BLaER1 treated with 17β-estradiol and CSF1 and Interleukin-3, amounts not matched to agents 10 nM and 100 nM (cell line): ENCODE measurements at regions not wholly inside any gene's neighbourhood (a gene's known extent, or its start where the extent isn't known, plus 50 kb on each side); places are given as distances from the start of the nearest gene placed in this dataset.

Source experiments
- H3K27ac ChIP-seq, 11 experiments: shearing (Covaris generic); formaldehyde crosslinking; 2 replicates each; pipeline ENCODE4 v1.8.1; 2022
- H3K27me3 ChIP-seq, 11 experiments: shearing (Covaris generic); formaldehyde crosslinking; 2 replicates each; pipeline ENCODE4 v1.8.1; 2022
- H3K36me3 ChIP-seq, 11 experiments: shearing (Covaris generic); formaldehyde crosslinking; 2 replicates each; pipeline ENCODE4 v1.8.1; 2022
- H3K4me1 ChIP-seq, 10 experiments: shearing (Covaris generic); formaldehyde crosslinking; 2 replicates each; pipeline ENCODE4 v1.8.1; 2022
- H3K4me2 ChIP-seq, 11 experiments: shearing (Covaris generic); formaldehyde crosslinking; 2 replicates each; pipeline ENCODE4 v1.8.1; 2022
- H3K4me3 ChIP-seq, 10 experiments: shearing (Covaris generic); formaldehyde crosslinking; 2 replicates each; pipeline ENCODE4 v1.8.1; 2022
- H3K9ac ChIP-seq, 11 experiments: shearing (Covaris generic); formaldehyde crosslinking; 2 replicates each; pipeline ENCODE4 v1.8.1; 2022
- H3K9me3 ChIP-seq, 11 experiments: shearing (Covaris generic); formaldehyde crosslinking; replicated peaks in 1 of 11; 2 replicates each; pipeline ENCODE4 v1.8.1; 2022
- H4K20me1 ChIP-seq, 11 experiments: shearing (Covaris generic); formaldehyde crosslinking; 2 replicates each; pipeline ENCODE4 v1.8.1; 2022
- Cebpa-rat ChIP-seq, 11 experiments: shearing (Covaris generic); IDR thresholded peaks; 2 replicates each; pipeline ENCODE4 v1.8.1; 2022

DNA sequence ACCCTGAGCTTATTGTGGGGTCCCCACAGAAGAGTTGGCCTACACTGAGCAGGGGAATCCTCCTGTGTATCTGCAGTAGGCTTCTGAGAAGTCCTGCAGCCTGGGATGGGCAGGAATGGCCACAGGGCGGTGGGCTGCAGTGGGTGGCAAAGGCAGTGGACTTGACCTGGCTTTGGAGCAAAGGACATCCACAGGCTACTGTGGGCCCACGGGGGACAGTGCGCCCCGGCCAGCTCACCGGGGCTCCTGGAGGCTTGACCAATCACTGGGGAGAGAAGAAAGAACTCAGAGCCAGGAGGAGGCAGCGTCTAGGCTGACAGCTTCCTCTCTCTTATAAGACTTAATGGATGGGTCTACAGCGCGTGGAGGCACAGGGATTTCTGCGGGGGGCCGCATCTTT lies 488.8 kb upstream of the MGMT start:
- Histone ChIP-seq H4K20me1 (no peaks in the 10 kb centered on the region), H3K4me3 (no peak overlapping the region), H3K4me1 (no peaks in the 10 kb centered on the region), H3K9ac (no peak overlapping the region), H3K27me3 (peaks cover 0 to 14% (median 0%) of the 10 kb centered on the region in 11 experiments; a peak in 3 of 22 replicates), H3K4me2 (no peak overlapping the region), H3K36me3 (no peaks in the 10 kb centered on the region), H3K27ac (no peak overlapping the region), H3K9me3 (peaks cover 0 to 8% (median 0%) of the 10 kb centered on the region in 11 experiments; a peak in 6 of 22 replicates)
- no peak for TF ChIP-seq Cebpa-rat (IDR thresholded peaks at IDR 0.05)

- Histone ChIP-seq H3K9ac (no peak overlapping the region), H3K27ac (no peak overlapping the region), H3K27me3 (peaks cover 0 to 2% (median 0%) of the 10 kb centered on the region in 11 experiments; a peak in 2 of 22 replicates), H3K36me3 (no peaks in the 10 kb centered on the region), H3K9me3 (peaks cover 0 to 8% (median 0%) of the 10 kb centered on the region in 11 experiments; a peak in 6 of 22 replicates), H4K20me1 (no peaks in the 10 kb centered on the region), H3K4me2 (no peak overlapping the region), H3K4me3 (no peak overlapping the region), H3K4me1 (no peaks in the 10 kb centered on the region)
- no peak for TF ChIP-seq Cebpa-rat (IDR thresholded peaks at IDR 0.05)
Observed at GRCh38 chr10:128979405-128979804, 487.6 kb upstream of the MGMT start.

DNA sequence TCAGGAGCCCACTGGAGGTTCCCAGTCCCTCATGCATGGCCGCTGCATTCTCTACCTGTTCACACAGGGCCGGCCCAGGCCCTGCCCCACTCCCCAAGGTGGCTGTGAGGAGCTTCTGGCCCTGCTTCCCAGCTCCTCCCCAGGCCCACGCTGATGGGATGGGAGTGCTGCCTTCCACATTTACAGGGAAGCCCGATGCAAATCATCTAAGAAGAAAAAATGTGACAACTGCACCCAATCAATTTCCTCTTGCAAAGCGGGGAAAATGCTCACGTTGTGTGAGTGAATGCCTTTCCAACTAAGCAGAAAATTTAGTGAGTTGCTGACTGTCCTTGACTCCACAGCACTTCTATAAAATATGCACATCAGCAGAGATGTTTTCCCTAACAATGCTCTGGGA lies 485.8 kb upstream of the MGMT start:
- Histone ChIP-seq H3K27me3 (no peaks in the 10 kb centered on the region), H3K4me1 (no peaks in the 10 kb centered on the region), H3K4me2 (no peak overlapping the region), H3K4me3 (no peak overlapping the region), H3K9me3 (peaks cover 0 to 8% (median 0%) of the 10 kb centered on the region in 11 experiments; a peak in 6 of 22 replicates), H3K36me3 (no peaks in the 10 kb centered on the region), H3K9ac (no peak overlapping the region), H3K27ac (no peak overlapping the region), H4K20me1 (no peaks in the 10 kb centered on the region)
- no peak for TF ChIP-seq Cebpa-rat (IDR thresholded peaks at IDR 0.05)

DNA sequence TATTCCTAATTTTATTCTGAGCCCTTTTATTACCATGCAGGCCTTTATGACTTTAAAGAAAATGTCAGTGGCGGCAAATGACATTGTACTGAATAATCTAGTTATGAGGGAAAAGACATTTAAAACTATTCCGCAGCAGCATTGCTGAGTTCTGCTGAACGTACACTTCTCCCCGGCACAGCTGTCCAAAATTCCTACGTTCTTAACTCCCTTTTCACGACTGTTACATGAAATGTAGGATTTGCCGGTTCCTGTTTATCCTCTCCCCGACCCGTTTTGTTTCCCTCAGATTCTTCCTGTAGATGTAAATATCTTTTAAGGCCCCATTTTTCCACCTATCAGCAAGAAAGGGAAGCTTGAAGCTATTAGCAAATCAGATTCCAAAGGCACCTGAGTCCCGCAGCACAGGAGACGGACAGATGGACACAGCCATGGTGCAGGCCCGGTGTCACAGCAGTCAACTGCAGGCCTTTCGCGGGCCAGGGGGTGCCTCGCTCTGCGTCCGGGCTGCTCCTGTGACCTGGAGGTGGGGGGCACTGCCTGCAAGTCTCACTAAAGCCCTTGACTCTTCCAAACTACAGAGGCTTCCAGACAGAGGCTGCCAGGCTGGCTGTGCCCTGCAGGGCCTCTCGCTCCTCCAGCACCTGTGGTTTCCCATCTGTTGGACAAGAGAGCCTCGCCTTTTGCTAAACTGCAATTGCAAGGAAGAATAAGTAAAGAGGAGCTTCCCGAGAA lies 485.0 kb upstream of the MGMT start:
- H4K20me1 ChIP-seq, result no peaks in the 10 kb centered on the region
- peaks cover 0 to 8% (median 0%) of the 10 kb centered on the region in 11 experiments; a peak in 6 of 22 replicates for H3K9me3 ChIP-seq
- TF ChIP-seq Cebpa-rat (IDR thresholded peaks at IDR 0.05), result no peak
- H3K4me3 ChIP-seq, result no peak overlapping the region
- H3K9ac ChIP-seq, result no peak overlapping the region
- no peak overlapping the region for H3K27ac ChIP-seq
- no peaks in the 10 kb centered on the region for H3K4me1 ChIP-seq
- H3K4me2 ChIP-seq, result no peak overlapping the region
- H3K36me3 ChIP-seq, result no peaks in the 10 kb centered on the region
- H3K27me3 ChIP-seq, result no peaks in the 10 kb centered on the region

- Histone ChIP-seq H3K27me3 (no peaks in the 10 kb centered on the region), H3K9ac (no peak overlapping the region), H3K36me3 (no peaks in the 10 kb centered on the region), H3K4me2 (no peak overlapping the region), H3K9me3 (peaks cover 0 to 8% (median 0%) of the 10 kb centered on the region in 11 experiments; a peak in 6 of 22 replicates), H3K4me3 (no peak overlapping the region), H3K4me1 (no peaks in the 10 kb centered on the region), H4K20me1 (no peaks in the 10 kb centered on the region), H3K27ac (no peak overlapping the region)
- no peak for TF ChIP-seq Cebpa-rat (IDR thresholded peaks at IDR 0.05)
Observed at GRCh38 chr10:128982616-128982915, 484.5 kb upstream of the MGMT start.

DNA sequence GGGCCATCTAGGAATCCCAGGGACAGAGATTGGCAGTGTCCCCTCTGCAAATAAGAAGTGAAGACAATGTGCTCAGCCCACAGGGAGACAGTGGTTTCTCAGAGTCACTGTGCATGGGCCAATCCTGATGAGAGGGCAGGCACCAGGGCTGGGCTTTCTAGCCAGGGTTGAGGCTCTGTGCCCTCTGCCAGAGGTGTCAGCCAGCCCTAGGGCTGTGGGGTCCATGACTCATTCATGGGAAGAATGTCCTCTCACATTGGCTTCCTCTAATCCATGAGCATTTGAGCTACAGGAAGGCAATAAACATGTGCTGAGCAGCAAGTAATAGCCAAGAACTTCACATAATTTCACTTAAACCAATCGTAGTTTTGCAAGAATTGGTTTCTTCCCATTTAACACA lies 482.0 kb upstream of the MGMT start:
- Histone ChIP-seq H3K36me3 (no peaks in the 10 kb centered on the region), H3K27me3 (no peaks in the 10 kb centered on the region), H3K4me3 (no peak overlapping the region), H3K9me3 (peaks cover 0 to 10% (median 0%) of the 10 kb centered on the region in 11 experiments; a peak in 6 of 22 replicates), H3K27ac (no peak overlapping the region), H3K4me2 (no peak overlapping the region), H3K9ac (no peak overlapping the region), H3K4me1 (no peaks in the 10 kb centered on the region), H4K20me1 (no peaks in the 10 kb centered on the region)
- TF ChIP-seq Cebpa-rat (IDR thresholded peaks at IDR 0.05), result no peak

DNA sequence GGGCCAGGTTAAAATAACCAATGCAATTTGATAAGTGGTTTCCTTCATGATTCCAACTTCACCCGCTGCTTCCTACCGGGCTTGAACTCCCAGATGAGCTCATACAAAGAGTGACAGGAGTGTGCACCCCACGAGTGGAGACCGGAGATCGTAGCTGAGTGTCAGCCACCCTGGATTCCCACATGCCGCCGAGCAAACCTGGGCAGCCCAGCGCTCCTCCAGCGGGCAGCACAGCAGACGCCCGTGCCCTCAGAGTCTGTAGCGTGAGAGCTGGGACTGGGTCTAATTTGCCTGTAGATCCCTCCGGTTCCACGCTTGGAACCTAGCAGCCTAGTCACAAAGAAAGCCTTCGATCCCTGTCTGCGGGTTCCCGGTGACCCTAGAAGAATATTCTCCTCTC lies 476.1 kb upstream of the MGMT start:
- no peak overlapping the region for H3K27ac ChIP-seq

GRCh38 chr10:128992770-128993169 lies 474.3 kb upstream of the MGMT start:
- H3K9me3 ChIP-seq, result 0 out of 22 replicates have a peak, but pooled peaks cover 0 to 4% (median 0%) of the 10 kb centered on the region in 11 experiments
- H3K27me3 ChIP-seq, result no peaks in the 10 kb centered on the region
- peaks cover 6 to 49% (median 33%) of the 10 kb centered on the region in 10 experiments; a peak in 19 of 20 replicates for H3K4me1 ChIP-seq
- peak overlapping the region in 5 of 11 experiments; percentile 68 to 89 (median 74); a peak in 6 of 22 replicates for H3K4me2 ChIP-seq
- H3K36me3 ChIP-seq, result no peaks in the 10 kb centered on the region
- no peak overlapping the region for H3K9ac ChIP-seq
- no peak for TF ChIP-seq Cebpa-rat (IDR thresholded peaks at IDR 0.05)
- no peaks in the 10 kb centered on the region for H4K20me1 ChIP-seq
- H3K4me3 ChIP-seq, result no peak overlapping the region
- H3K27ac ChIP-seq, result no peak overlapping the region

More for the DNA sequence above, 476.1 kb upstream of the MGMT start:
- Histone ChIP-seq H3K4me2 (no peak overlapping the region), H3K4me1 (peaks cover 6 to 44% (median 29%) of the 10 kb centered on the region in 10 experiments; a peak in 19 of 20 replicates), H4K20me1 (no peaks in the 10 kb centered on the region), H3K4me3 (no peak overlapping the region), H3K9ac (no peak overlapping the region), H3K27me3 (no peaks in the 10 kb centered on the region), H3K36me3 (no peaks in the 10 kb centered on the region), H3K9me3 (0 out of 22 replicates have a peak, but pooled peaks cover 0 to 10% (median 0%) of the 10 kb centered on the region in 11 experiments)
- no peak for TF ChIP-seq Cebpa-rat (IDR thresholded peaks at IDR 0.05)

GRCh38 chr10:128993443-128993842 lies 473.6 kb upstream of the MGMT start:
- Histone ChIP-seq H3K27ac (peak overlapping the region in 1 of 11 experiments; percentile 9; a peak in 1 of 22 replicates), H4K20me1 (no peaks in the 10 kb centered on the region), H3K9me3 (no peaks in the 10 kb centered on the region), H3K9ac (no peak overlapping the region), H3K4me2 (peak overlapping the region in 10 of 11 experiments; percentile 47 to 89 (median 68); a peak in 19 of 22 replicates), H3K36me3 (no peaks in the 10 kb centered on the region), H3K4me3 (no peak overlapping the region), H3K4me1 (peaks cover 6 to 49% (median 33%) of the 10 kb centered on the region in 10 experiments; a peak in 19 of 20 replicates), H3K27me3 (no peaks in the 10 kb centered on the region)
- TF ChIP-seq Cebpa-rat (IDR thresholded peaks at IDR 0.05), result no peak
